NCI-H748 (cell line): ENCODE measurements at regions not wholly inside any gene's neighbourhood (a gene's known extent, or its start where the extent isn't known, plus 50 kb on each side); places are given as distances from the start of the nearest gene placed in this dataset.
A peak's percentile ranks its signal among the peaks of the same experiment; 100 is the strongest.

Experiments used
- DNase-seq: peaks from one replicate; lab custom pipeline; 2025; ENCODE audit not compliant: unreplicated experiment; lab: John Stamatoyannopoulos, UW

DNA sequence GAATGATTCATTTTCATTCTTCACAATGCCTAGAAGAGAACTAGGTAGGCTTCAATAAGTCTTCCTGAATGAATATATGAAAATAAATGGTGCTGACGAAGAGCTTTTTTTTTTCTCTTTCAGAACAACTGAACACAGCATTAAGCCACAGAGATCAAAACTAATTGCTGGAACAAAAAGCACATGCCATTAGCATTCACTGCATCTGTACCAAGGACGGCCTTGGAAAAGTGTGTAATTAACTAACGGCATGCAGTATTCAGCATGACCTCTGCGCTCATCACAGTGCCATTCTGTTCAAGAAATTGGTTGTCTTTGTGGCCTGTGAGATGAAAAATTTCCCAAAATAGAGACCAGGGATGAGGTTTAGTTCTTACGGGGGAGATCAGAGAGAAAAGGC, 99.3 kb downstream of the NUDT12 start:
- no peak for DNase-seq

DNA sequence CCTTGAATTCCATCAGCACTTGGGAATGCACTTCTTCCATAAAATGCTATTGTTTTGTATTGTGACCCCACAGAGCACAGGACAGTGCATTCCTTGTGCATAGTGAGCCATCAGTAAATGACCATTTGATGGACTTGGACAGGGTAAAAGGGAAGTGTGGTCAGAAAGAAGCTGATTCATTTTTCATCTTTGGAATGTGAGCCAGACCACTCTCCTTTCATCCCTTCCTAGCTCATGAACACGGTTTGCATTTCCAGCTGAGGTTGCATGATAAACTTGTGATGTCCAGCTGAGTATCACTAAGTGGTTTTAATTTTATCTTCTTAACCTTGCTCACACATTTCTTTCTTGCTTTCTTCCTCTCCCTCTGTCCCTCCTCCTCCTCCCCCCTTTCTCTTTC, 101.3 kb downstream of the NUDT12 start:
- DNase-seq: no peak

- no peak for DNase-seq
Observed at GRCh38 chr5:103458497-103459040, 104.0 kb downstream of the NUDT12 start.

DNA sequence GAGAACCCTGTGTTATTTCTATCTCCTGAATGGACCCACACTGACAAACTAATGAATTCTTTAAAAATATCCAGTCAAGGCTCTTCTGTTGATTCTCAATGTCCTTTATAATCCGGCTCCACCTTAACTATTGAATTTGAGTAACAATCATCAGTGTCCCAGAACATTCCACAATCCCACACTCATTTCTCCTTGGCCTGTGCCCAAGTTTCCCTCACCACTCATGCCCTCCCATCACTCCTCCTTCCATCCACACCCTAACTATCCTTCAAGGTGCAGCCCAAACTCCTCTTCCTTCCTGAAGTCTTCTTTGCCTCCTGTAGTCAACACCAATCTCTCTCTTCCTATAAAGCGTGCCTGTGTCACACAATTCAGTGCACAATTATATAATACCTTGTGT, 106.1 kb downstream of the NUDT12 start:
- no peak for DNase-seq

DNA sequence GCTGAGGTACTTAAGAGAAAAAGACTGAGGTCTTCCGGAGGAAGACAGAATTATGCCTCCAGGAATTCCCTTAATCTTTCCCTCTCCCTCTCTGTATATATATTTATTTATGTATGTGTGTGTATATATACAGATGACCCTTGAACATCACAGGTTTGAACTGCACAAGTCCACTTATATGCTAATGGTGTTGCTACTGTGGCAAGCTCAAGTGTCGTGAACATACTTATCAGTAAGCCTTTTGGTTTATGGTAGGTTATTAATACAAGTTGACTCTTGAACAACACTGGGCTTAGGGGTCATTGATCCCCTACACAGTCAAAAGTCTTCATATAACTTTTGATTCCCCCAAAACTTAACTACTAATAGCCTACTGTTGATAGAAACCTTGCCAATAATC, 106.8 kb downstream of the NUDT12 start:
- no peak for DNase-seq

- DNase-seq: no peak
Observed at GRCh38 chr5:103454770-103455169, 107.8 kb downstream of the NUDT12 start.

DNA sequence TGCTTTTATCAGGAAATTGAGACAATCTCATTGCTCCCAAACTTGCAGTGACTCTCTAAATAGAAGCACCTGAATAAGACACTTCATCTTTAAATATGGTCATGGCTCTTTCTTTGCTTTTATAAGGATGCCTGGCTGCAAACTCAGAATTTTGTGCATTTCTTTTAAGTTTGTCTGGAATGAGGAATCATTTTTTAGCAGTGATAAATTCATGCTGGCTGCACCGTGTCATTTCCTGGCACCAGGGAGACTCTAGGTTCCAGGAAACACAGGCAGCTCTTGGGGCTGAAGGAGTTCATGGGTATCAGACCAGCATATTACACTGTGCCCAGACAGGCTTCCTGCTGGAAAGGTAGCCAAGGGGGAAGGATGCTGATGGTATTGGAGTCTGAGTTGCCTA, 109.9 kb downstream of the NUDT12 start:
- DNase-seq: no peak

DNA sequence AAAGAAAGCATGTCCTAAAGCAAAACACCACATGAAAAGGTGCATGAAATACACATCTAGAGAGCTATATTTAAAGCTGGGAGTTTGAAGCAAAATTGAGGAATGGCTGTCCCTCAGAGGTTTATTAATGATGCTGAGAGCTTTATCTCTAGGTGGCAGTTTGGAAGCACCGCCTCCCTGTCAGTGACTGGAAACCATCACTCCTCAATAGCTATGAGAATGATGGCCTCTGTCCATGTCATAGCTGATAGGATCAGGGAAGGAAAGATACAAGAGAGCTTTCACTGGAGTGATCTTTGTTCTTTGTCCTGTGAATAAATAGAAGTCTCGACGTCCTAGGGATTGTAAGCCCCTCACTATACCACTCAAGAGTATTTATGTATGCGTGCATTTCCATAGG, 110.5 kb downstream of the NUDT12 start:
- no peak for DNase-seq

DNA sequence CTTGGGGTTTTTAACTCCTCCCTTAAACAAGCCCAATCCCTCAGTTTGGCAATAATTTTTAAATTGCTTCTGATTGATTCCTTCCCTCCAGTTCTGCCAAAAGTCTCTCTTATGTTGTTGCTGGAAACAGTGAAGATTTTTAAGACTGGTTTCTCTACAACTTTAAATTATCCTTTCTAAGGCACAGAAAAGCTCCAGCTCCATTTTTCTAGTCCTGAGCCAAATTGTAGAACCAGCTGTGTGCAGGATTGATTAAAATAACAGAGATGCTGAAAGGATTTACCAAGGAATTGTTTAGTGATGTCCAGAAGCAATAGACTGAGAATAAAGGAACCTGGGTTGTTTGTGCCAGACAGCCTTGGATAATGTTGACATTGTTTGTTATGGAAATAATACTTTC, 111.3 kb downstream of the NUDT12 start:
- DNase-seq: no peak

DNA sequence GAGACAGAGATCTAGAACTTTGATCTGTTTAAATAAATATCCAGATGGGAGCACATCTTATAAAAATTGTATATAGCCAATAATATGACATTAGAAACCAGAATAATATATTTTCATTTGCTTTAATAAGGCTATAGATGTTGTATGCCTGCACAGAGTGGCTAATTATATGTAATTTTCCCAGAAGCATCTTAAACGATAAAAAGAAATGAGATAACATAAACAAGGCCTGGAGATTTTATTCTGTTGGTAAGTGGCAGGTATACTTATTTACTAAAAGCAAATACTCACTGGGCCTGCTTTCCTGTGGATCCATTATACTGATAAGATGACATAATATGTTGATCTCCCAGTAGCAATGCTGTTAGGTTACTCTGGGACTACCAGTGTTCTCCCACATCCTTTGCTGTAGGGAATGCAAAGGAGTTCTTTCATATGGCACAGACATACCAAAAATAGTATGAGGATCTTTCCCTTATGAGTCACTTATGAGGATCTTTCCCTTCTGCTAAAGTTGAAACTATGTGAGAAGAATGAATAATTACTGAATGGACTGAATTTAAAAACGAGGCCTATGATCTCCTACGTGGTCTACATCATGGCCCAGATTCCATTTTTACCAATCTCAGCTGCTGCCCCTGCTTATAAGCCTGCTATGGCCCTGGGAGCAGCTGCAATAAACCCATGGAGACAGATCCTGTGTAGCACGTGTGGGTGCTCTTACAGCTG, 112.1 kb downstream of the NUDT12 start:
- DNase-seq: peak; percentile 54

- DNase-seq: no peak
Observed at GRCh38 chr5:103446813-103447212, 115.8 kb downstream of the NUDT12 start.

- DNase-seq: no peak
Observed at GRCh38 chr5:103445426-103446035, 117.1 kb downstream of the NUDT12 start.

GRCh38 chr5:103444333-103445038, 118.1 kb downstream of the NUDT12 start:
- no peak for DNase-seq

- DNase-seq: no peak
Observed at GRCh38 chr5:103442750-103443149, 119.8 kb downstream of the NUDT12 start.

DNA sequence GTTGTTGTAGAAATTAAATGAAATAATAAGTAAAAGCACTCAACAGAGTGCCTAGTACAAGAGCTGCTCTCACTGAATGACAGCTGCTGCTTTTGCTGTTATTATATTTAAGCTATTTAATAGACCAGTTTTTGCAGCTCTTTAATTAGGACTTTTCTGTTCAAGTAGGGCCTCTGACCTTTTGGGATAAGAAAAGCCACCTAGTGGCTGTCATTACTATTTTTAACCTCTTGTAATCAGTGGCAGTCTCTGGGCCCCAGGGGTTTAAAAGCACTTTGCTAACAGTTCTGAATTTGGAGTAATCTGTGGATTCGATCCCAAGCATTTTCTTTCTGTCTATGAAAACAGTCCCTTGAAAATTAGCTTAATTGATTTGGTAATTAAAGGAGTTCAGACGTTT, 121.1 kb downstream of the NUDT12 start:
- DNase-seq: no peak

GRCh38 chr5:103439007-103439406, 123.6 kb downstream of the NUDT12 start:
- no peak for DNase-seq

GRCh38 chr5:103436656-103437055, 125.9 kb downstream of the NUDT12 start:
- DNase-seq: peak; percentile 27

- DNase-seq: no peak
Observed at GRCh38 chr5:103436112-103436511, 126.5 kb downstream of the NUDT12 start.

GRCh38 chr5:103435136-103435889, 127.3 kb downstream of the NUDT12 start:
- DNase-seq: no peak

DNA sequence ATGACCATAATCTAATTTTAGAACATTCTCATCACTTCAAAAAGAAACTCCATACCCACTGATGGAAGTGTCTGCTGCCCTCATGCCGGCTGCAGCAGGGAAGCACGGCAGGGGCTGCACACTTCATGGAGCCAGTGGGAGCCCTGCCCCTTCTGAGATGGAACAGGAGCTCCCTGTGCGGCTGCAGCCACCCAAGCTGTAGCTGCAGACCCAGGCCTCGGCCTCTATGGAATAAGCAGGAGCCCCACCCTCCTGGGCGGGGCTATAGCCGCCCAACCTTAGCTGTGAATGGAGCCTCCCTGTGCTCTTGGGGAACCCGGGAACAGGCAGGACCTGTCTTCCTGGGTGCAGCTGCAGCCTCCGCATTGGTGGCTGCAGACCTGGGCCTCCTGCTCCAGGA, 128.5 kb downstream of the NUDT12 start:
- peak; percentile 11 for DNase-seq

GRCh38 chr5:103433211-103433610, 129.4 kb downstream of the NUDT12 start:
- no peak for DNase-seq
